CD4-positive, alpha-beta T cell treated with Interleukin-15 for 4 hours (primary cell): ENCODE measurements at regions not wholly inside any gene's neighbourhood (a gene's known extent, or its start where the extent isn't known, plus 50 kb on each side); places are given as distances from the start of the nearest gene placed in this dataset.
"Not testable (repeated sequence)": the region's sequence is repeated elsewhere in the genome, so short reads cannot be mapped to it uniquely, and the experiment has no call there.

Experiments used
- DNase-seq: peaks from one replicate; pipeline ENCODE4 v3.0.0-alpha.2; 2020; ENCODE audit warnings: low spot score

DNA sequence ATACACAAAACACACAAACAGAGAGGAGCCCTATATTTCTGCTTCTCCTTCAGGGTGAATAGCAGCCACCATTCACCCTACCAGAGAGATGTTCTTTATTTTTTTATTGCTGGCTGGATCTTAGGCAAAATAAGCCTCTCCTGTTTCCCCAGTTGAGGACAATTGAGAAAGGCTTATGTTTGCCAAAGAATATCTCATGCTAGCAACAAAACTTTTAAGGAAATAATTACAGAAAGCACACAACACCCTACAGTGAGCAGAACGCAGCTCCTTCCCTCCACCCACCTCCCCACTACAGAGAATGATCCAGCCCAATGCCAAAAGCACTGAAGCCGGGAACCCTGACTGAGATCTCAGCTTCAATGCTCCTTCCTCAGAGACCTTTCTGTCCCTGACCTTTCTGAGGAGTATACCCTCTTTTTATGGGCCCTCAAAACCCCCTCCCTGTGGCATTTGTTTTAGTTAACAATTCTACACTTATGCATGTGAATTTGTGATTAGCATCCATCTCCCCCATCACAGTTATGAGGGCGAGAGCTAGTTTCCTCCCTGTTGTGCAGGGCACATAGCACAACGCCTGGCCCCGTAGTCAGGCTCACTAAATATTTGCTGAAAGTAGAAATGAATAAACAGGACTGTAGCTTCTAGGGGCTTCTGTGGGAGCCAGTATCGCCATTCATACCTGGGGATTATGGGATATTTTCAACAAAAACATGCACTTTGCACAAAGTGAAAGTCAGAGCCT lies 491.6 kb upstream of the CDH4 start:
- no peak for DNase-seq

DNA sequence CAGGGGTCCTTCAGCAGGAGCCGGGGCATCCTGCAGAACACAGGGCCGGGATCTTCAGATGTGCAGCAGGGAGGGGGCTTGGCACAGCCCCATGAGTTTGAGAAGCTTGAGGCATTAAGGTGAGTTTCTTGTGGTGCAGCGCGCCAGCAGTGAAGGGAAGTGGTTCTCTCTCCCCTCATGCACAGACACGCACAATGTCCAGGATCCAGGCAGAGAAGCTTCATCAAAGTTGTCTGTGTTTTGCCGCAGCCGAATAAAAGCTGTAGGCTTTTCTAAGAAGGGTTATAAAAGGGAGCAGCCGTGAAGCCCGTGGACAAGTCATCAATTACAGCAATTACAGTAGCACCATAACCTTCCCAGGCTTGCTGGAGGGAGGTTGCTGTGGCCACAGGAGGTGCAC lies 491.0 kb upstream of the CDH4 start:
- no peak for DNase-seq

DNA sequence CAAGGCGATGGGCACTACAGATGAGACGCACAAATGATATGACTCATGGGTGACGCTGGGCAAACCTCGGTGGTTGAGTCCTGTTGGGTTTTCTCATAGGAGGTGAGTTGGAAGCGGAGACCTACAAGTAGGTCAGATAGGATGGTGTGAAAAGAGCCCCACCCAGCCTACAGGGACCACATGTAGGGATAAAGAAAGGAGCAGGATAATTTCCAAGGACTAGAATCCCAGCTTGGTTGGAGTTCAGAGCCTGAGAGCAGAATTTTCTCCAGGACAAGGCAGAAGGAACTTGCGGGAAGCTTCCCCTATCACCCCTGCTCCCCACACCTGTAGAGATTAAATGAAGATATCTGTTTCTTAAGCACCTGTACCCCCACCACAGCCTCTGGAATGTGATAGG lies 489.7 kb upstream of the CDH4 start:
- DNase-seq, result no peak

DNA sequence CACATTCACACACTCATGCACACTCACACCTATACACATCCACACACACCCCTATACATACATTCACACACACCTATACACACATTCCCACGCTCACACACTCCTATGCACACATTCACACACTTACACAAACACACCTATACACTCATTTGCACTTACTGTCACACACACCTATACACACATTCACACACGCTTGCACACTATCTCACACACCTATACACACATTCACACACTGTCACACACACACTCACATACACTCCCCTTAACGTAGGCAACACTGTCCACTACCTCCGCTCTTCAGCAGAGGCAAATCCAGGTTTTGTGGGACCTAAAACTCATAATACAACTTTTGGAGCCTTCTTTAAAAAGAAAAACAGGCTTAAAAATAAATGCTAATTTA lies 487.7 kb upstream of the CDH4 start:
- no peak for DNase-seq

DNA sequence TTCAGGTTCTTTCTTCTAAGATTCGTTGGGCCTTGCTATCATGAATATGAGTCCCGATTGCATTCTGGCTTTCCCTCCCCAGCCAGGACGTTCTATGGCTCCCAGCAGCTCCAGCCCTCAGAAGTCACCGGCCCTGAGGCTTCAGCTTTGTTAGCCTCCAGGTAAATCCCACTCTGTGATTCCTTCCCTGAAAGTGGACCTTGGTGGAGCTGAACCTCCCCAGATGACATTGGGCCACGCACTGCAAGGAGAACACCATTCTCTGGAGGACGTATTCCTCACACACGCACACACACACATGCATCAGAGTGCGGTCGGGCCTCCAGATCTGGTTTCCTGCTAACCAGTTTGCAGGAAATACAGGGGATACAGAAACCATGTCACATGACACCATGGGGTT lies 487.3 kb upstream of the CDH4 start:
- DNase-seq, result no peak

DNA sequence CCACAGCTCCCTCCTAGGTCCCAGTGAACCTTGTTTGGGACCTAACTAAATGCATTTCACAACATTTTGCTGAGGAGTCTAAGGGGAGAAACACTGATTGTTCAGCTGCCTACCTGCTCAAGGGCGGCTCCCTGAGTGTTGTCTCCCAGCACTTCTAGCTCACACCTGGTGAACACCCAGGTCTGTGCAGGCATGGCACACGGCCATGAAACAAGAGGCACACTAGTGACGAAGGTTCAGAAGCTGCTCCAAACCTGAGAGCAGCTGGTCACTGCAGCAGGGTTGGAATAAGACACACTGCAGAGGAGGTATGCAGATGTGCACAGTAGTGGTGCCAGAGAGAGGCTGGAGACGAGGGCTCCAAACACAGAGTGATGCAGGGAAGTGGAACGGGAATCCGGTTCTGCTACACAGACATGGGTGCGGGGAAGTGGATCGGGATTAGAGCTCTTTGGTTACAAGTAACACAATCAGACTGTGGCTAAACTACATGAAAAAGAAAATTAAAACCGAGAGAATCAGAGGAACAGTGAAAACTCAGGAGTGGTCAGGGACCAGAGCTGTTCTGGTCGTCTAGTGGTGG lies 486.1 kb upstream of the CDH4 start:
- DNase-seq, result no peak

DNA sequence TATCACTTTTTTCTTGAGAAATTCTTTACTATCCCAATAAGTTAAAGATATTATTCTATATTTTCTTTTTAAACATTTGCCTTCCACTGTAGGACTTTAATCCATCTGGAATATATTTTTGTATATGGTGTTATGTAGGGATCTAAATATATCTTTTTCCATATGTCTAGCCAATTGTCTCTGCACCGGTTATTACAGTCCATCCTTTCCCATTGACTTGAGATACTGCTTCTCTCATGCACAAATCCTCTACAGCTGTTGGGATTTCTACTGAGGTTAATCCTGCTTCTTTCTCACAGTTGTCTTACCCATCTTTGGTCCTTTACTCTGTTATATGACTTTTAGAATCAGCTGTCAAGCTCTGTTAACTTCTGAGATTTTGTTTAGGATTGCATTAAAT lies 483.8 kb upstream of the CDH4 start:
- no peak for DNase-seq

DNA sequence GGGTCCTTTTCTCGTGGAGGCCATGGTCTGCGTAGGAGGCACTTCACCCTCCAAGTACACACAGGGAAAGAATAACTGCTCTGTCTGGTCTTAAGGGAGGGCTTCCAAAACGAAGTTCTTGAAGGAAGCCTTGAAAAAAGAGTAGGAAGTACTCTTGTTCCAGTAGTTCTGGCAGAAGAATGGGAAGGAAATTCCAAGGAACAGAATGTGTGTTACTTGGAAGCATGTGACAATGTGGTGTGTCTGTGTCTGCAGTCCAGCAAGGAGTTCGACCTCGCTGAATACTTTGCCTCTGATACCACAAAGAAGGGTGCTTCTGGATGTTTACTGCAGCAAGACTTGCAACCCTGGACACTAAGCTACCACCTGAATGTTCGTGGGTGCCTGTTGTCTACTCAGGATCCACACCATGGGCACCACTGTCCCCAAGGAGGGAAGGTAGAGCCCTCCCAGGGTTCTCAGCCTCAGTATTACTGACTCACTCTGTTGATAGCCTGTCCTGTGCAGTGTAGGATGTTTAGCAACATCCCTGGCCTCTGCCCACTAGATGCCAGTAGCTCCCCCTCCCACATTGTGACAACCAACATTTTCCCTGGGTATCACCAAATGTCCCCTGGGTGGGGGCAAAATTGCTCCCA lies 471.6 kb upstream of the CDH4 start:
- no peak for DNase-seq

DNA sequence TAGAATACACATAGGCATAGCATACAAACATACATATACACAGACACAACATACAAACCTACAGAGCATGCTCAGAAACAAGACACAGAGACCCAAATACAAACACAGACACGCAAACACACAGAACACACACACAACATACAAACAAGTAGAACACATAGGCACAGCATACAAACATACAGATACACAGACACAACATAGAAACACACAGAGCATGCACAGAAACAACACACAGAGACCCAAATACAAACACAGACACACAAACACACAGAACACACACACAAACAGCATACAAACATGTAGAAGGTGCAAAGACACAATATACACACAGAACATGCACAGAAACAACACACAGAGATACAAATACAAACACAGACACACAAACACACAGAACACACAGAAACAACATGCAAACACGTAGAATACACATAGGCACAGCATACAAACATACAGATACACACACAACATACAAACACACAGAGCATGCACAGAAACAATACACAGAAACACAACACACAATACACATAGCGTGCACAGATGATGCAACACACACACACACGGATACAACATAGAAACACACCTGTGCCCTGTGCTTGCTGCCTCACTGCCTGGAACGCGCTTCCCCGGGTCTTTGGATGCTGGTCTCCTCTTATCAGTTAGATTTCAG lies 469.0 kb upstream of the CDH4 start:
- DNase-seq, result no peak

DNA sequence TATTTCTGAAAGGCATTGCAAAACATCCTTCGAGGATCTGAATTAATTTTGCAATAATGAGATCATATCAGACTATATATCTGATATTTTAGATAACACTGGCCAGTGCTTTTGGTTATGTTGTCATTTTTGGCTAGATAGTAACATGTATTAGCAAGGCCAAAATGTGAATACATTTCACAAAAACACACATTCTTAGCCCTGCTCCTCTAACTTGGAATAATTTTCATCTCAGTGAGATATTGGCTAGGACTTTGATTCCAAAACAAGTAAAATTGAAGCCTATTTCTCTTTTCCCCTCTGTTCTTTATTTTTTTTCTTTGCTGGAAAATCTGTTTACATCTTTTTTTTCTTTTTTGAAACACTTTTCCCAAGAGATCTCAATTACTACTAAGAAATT lies 466.8 kb upstream of the CDH4 start:
- no peak for DNase-seq

DNA sequence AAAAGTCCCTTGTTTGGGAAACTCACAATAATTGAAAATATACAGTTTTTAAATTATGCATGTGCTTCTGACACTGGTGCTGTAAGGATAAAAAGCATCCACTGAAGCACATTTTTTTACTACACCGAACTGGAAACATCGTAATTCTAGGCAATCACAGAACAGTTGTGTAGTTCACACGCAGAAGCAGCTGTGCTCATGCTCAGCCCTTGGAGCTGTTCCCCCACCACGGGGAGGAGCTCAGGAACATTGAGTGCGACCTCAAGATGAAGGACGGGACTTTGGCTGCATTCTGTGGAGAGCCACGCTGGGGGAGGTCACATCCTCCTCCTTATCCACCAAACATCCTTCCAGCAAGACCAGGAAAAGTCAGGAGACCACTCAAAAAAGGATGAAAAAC lies 466.3 kb upstream of the CDH4 start:
- DNase-seq, result no peak

DNA sequence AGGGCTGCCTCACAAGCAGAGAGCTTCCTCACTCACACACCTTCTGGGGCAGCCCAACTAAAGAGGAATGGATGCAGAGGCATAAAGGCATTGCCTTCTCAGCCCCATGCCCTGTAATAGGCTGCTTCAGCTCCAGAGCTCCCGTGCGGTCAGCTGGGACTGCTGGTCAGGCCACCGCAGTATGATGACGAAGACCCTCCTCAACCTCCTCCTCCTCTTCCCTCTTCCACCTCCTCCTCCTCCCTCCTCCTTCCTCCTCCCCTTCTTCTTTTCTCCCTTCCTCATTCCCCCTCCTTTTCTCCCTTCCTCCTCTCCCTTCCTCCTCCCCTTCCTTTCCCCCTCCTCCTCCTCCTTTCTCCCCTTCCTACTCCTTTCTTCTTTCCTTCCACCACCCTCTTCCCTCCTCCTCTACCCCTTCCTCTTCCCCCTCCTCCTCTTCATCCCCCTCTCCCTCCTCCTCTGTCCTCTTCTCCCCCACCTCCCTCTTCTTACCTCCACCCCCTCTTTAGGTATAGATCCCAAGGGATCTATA lies 465.3 kb upstream of the CDH4 start:
- DNase-seq, result no peak

DNA sequence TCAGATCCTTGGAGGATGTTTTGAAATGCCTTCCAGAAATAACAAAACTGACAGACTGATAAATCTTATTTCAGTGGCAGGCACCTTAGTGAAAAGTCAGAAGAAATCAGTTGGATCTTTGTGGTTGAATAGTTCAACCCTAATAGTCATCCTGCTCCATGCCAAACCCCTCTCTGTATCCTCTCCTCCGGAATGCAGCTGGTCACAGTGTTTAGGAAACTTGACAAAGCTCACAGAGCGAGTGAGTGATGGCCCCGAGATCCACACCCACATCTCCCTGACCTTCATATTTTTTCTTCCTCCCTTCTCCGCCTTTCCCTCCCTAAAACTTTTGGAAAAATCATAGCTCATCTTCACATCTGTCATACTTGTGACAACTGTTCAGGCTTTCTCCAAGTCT lies 464.8 kb upstream of the CDH4 start:
- DNase-seq, result no peak

DNA sequence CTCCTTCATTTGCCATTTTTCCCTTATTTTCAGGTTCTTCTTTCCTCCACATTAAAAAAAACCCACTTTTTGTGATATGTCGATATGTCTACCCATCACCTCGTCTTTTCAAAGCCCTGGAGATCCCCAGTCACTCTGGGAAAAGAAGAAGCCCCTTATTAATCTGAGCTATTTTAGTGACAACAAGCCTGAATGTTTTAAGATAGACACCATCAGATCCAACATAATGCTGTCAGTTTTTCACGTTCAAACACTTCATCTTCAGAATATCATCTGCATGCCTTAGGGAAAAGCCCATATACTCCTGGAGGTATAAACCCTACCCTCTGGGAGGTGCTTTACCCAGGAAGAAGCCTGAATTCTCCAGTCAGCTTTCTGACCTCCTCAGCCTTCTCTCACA lies 464.0 kb upstream of the CDH4 start:
- DNase-seq, result no peak

DNA sequence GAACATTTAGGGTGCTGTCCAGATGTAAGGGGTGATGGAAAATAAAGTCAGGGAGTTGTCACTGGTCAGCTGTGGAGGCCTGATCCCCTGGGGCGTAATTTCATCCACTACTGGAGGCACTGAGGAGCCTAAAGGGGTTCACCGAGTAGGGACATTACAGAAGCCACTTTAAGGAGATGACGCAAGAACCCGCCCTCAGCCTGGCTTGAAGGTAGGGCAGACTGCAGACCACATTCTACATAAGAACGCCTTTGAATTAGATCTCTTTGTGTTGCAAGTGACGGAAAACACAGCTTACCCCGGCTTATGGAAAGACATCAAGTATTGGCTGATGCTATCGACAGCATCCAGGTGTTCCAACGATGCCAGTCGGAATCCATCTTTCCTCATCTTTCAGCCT lies 462.7 kb upstream of the CDH4 start:
- DNase-seq, result no peak

DNA sequence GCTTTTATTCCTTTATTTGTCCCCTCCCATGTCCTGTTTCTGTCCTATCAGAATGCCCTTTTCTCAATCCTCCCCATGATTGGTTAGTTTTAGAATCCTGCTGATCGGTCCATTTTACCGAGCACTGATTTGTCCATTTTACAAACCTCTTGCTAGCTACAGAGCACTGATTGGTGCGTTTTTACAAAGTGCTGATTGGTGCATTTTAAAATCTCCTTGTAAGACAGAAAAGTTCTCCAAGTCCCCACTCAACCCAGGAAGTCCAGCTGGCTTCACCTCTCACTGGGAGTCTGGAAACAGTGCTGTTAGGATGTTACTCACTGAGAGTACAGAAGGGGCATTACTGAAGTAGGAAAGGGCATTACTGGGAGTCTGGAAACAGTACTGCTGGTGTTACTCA lies 461.7 kb upstream of the CDH4 start:
- not testable (repeated sequence) for DNase-seq

DNA sequence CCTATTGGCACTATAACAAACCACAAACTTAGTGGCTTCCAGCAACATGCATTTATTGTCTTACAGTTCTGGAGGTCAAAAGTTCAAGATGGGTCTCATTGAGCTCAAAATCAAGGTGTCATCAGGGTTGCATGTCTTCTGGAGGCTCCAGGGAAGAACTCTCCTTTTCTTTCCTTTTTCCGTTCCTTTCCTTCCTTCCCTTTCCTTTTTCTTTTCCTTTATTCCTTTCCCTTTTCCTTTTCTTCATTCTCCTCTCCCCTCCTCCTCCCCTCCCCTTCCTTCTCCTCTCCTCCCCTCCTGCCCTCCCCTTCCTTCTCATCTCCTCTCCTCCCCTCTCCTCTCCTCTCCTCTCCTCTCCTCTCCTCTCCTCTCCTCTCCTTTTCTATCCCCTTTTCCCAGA lies 460.2 kb upstream of the CDH4 start:
- no peak for DNase-seq

DNA sequence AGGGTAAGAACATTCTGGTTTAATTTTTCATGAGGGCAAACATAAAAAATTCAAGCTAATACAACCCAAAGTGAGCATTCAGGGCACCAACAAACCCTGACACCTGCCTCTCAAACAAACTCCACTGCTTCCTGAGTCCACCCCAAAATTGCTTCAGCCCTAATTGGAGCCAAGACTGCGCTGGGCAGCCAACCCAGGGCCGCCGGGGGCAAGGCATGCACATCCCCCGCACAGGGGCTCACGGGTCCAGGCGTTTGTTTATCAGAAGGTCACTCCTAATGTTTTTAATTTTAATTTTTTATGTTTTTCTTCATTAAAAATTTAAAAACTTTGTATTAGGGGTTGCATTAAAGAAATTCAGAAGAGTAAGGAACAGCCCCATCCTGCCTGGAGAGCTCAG lies 459.1 kb upstream of the CDH4 start:
- DNase-seq, result no peak

DNA sequence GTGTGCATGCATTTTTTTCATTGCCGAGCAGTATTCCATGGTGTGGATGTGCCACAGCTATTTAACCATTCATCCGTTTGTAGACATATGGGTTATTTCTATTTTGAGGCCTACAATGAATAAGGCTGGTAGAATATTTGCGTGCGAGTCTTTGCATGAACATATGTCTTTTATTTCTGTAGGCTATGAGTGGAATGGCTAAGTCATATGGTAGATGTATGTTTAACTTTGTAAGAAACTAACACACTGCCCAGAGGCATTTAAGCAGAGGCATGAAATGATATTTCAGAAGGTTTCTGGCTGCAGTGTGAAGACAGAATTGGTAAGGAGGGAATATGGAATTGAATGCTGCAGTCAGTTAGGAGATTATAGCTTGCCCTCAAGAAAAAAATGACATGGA lies 457.4 kb upstream of the CDH4 start:
- no peak for DNase-seq

DNA sequence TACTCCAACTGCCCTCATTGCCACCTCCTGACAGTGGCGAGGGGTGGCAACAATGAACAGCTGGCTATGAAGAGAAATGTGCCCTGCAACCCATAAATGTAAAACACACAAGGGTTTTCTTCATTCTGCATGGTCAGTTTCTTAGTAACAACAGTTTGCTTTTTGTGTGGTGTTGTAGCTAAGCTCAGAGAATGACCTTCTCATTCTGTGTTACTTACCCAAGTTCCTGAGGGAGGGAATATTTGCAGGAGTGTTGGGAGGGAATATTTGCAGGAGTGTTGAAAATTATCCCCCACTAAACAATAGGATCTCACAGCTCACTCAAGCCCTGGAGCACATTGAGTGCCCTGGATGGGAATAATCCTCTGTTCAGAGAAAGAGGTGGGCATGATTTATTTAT lies 456.4 kb upstream of the CDH4 start:
- DNase-seq, result no peak

DNA sequence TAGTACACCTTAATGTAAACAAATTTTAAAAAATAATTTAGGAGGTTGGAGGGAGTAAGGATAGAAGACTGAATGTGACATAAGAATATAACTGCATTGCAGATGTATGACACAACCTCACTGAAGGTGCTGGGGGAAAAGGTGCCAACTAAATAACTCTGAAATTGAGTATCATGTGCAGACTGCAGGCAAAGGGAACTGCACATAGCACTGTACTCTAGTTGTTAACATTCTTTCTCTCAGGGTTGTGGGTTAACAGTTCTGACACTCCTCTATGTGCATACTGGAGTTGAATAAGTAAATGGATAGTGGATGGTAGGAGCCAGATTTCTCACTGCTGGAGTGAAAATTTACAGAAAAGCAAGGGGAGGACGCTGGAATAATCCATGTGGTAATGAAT lies 451.9 kb upstream of the CDH4 start:
- no peak for DNase-seq

DNA sequence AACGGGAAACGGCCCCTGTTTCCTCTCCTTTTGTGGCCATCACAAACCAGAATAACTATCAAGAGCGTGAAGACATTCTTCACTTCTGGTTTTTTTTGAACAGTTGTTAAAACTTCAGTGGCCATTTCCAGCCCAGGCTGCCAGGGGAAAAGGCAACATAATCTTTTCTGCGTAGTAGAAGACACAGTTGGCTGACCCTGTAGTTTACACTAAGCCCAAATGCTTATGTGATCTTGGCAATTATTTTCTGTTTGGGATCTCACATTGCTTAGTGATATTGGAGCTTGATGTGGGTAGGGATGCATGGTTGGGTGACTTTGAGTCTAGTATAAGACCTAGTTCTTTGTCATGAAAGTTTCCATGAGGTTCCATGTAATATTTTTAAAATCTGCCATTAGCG lies 449.4 kb upstream of the CDH4 start:
- no peak for DNase-seq
